Bone marrow (tissue), 2 donors: ENCODE measurements at regions not wholly inside any gene's neighbourhood (a gene's known extent, or its start where the extent isn't known, plus 50 kb on each side); places are given as distances from the start of the nearest gene placed in this dataset.
"Not testable (repeated sequence)": the region's sequence is repeated elsewhere in the genome, so short reads cannot be mapped to it uniquely, and the experiment has no call there.

Experiments used
- DNase-seq, 2 donors: peaks; one replicate each; lab custom pipeline; 2025; lab: John Stamatoyannopoulos, UW

DNA sequence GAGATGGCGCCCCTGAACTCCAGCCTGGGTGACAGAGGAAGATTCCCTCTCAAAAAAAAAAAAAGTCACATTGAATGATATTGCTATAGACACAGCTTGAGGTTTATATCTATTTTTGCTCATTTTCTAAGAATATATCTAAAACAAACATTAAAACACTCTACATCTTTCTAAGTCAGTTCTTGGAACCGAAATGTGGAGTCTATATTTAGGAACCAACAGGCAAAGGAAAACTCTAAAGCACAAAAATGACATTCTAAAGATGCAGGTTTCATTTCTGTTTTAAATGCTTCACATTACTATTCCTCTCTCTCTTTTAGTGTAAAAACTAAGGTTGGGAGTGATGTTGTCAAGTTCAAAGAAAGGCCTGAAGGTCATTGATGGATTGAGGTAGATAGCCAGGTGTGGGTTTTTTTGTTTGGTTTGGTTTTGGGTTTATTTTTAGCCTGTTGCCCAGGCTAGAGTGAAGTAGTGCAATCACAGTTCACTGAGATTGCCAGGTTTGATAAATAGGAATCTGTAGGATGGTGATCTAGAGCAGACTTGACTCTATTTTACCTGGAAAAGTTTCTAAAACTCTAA is 194.0 kb upstream of the RBBP8 start:
- no peak for DNase-seq

DNA sequence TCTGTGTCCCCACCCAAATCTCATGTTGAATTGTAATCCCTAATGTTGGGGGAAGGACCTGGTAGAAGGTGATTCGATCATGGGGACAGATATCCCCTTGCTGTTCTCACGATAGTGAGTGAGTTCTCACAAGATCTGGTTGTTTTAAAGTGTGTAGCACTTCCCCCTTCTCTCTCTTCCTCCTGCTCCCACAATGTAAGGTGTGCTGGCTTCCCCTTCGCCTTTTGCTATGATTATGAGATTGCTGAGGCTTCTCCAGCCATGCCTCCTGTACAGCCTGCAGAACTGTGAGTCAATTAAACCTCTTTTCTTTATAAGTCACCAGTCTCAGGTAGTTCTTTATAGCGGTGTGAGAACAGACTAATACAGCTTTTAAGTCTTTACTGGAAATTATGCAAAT is 193.3 kb upstream of the RBBP8 start:
- no peak for DNase-seq

DNA sequence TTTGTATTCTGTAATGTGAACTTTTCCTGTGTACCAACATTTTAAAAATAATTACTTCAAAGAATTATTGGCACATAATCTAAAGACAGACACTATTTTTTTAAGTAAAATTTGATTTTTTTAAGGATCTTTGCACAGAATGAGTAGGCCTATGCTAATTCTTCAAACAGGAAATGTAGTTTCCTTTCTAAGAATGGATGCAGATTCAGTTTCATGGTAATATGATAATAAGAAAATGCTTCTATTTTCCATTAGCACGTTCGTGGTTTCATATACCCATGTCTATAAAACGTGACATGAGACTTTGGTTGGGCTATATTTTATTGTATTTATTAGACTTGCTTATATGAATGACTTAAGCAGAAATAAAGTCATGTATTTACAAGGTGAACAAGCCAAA is 191.8 kb upstream of the RBBP8 start:
- no peak for DNase-seq

DNA sequence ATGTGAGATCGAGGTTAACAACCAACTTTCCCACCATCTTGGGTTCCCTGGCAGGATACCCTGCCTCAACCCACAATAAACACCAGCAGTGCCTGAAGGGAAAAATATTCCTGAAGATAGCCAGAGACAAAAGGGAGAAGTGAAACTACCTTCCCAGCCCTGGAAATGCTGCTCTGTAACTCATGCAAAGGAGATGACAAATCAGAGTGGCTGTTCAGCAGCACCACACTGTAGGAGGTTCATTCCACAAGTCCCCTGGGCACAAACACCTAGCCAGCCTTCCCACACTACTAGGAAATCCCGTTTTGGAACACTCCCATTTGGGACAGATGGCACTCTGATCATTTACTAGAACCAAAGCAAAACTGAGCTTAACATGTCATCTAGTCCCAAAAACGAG is 190.7 kb upstream of the RBBP8 start:
- DNase-seq, result no peak

DNA sequence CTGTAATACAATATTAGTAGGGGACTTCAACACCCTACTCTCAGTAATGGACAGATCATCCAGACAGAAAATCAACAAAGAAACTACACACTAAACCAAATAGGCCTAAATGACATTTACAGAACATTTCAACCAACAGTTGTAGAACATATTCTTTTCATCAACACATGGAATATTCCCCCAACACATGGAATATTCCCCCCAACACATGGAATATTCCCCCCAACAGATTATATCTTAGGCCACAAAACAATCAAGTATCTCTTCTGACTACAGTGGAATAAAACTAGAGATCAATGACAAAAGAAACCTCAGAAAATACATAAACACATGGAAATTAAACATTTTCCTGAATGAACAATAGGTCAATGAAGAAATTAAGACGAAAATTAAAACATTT is 187.2 kb upstream of the RBBP8 start:
- no peak for DNase-seq

DNA sequence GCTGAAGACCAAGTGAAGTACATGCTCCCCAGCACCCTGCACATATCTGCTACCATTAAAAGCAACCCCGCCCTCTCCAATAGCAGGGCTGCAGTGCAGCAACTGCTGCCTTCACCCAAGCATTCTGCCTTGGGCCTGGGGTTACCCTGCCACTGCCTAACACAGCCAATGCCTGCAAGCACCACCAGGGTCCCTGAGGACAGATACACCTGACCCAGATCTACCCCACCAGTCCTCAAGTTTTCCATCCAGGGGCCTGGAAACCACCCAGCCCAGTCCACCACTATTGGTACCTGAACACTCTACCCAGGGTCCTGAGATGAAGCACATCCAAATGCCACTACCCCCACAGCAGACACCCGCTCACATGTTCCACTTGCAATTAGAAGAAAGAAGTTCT is 181.1 kb upstream of the RBBP8 start:
- DNase-seq, result no peak

DNA sequence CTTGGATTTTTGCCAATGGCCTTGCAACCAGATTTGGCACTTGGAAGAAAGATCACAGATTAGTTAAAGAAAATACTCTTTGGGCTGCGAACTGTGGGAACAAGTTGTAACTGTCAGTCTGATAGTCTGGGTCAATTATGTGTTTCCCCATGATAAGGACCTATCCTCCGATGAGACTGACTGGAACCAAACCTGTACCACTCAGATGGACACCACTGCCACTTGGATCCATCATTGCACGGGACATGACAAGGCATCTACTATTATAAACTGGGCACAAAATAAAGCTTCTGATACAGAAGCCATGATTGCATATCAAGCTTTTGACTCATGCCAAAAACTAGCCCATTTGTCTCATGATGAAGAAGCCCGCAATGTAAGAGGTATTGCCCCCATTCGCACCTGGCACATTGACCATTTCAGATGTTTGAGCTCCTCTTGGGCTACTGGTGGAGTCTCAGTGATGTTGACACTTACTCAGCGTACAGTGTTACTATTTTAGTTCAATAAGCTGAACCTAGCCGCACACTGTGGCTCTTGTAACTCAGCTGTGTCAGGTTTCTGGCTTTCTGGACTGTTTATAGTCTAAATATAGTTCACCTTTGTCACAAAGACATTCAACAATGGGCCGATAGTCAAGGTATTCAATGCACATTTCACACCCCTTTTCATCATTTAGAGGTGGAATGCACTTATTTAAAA is 179.8 kb upstream of the RBBP8 start:
- DNase-seq, result no peak

DNA sequence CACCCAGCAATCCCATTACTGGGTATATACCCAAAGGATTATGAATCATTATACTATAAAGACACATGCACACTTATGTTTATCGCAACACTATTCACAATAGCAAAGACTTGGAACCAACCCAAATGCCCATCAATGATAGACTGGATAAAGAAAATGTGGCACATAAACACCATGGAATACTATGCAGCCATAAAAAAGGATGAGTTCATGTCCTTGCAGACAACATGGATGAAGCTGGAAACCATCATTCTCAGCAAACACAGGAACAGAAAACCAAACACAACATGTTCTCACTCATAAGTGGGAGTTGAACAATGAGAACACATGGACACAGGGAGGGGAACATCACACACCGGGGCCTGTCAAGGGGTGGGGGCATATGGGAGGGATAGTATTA is 169.1 kb upstream of the RBBP8 start:
- not testable (repeated sequence) for DNase-seq

DNA sequence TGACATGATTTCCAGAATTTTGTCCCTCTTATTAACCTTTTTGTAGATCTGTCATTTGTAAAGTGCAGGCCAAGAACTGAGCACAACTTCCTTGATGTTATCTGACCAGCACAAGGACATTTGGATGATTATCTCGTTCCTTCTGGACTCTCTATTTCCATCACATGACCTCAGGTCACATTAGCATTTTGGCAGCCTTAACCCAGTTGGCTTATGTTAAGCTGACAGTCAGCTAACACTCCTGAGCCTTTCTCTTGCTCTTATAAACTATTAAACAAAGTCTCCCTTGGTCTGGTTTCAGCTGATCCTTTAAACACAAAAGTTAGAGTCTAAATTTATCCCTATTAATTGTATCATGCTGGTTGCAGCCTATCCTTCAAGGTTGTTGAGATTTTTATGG is 167.2 kb upstream of the RBBP8 start:
- DNase-seq, result no peak

DNA sequence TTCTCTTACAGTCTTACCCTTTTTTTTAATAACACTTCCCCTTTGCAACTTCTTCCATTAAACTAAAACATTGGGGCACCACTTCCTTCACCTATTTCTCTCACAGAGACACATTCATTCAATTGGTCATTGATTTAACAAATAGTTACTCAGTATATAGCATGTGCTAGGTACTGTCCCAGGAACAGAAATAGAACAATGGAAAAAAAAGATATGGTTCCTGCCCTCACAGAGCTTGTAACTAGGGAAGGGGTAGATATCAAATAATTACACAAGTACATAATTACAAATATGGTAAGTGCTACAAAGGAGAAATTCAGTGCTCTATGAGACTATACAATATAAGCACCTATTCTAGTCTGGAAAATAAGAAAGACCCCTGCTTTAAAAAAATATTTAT is 165.5 kb upstream of the RBBP8 start:
- DNase-seq, result no peak

DNA sequence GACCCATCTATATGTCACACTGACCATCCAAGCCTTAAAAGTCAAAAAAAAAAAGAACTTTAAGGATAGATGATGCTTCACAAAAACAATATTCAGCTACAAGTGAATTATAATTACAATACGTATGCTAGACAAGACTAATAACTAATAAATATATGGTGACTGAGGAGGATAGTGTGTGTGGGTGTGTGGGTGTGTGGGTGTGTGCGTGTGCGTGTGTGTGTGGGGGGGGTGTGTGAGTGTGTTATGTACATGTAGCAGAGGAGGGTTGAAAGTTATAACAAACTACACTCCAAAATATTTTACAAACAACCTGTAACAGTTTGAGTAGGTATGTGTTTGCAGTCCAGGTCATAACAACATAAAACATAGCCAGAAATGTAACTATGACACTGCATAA is 159.2 kb upstream of the RBBP8 start:
- no peak for DNase-seq

DNA sequence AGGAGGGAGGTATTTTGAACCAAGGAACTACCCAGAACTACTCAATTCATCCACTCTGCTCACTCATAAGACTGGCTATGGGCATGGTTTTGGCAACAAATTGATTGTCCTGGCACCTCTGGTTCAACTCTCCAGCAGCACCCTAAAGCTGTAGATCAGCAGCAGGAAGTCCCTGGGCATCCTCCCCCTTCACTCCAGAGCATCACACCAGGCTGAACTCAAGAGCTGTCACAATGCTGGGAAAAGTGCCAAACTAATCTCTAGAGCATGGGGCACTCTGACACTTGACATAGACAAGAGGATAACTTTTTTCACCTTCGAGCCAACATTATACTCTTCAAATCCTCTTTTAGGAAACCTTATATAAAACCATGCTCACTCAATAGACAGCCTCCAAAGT is 154.1 kb upstream of the RBBP8 start:
- DNase-seq, result peak in 1 of 2 donors; percentile 20

DNA sequence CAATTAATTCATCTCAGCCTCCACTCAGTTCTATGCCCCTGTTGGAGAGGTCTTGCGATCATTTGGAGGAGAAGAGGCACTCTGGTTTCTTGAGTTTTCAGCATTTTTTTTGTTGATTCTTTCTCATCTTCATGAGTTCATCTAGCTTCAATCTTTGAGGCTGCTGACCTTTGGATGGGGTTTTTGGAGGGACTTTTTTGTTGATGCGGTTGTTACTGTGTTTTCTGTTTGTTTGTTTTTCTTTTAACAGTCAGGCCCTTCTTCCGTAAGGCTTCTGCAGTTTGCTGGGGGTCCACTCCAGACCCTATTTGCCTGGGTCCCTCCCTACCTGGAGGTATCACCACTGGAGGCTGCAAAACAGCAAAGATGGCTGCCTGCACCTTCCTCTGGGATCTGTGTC is 149.9 kb upstream of the RBBP8 start:
- no peak for DNase-seq

DNA sequence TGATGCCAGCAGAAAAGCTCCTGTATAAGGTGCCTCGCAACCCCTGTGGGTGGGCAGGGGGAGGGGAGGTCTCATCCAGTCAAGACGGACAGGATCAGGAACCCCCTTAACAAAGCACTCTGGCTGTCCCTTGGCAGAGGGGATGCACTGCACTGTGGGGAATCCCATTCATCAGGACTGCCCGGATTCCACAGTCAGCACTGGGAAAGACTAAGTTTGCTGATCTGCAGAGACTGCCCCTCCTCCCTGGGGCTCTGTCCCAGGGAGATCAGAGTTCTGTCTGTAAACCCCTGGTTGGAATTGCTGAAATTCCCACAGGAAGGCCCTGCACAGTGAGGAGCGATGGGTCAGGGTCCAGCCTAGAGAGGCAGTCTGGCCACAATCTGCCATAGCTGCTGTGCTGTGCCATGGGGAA is 149.5 kb upstream of the RBBP8 start:
- DNase-seq, result no peak

DNA sequence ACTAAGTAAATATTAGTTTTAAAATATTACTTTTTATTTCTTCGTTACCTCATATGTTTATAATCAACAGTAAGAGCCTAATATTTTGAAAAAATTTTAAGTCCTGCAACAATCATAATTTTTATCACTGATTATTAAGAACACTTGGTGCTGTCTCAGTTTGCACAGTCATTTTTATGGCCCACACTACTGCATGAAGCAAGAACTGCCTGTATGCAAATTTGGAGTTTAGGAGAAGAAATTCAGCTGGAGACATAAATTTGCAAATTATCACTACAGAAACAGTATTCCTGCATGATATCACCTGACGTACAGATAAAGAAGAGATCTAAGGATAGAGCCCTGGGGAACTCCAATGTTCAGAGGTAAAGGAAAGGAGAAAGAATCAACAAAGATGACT is 144.1 kb upstream of the RBBP8 start:
- DNase-seq, result no peak

DNA sequence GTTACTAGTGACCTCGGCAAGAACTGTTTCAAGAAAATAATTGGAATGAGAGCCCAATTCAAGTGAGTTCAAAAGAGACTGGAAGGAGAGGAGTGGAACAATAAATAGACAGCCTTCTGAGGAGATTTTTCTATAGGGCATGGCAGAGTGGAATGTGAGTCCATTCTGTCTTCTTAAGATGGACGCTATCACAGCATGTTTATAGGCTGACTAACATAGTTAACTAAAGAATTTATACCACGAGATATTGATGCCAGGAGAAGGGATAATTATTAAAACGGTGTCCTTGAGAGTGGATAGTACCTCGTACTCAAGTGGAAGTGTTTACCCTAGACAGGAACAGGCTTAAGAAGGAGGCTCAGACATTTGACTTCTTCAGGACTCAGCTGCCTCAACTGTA is 143.5 kb upstream of the RBBP8 start:
- DNase-seq, result no peak

DNA sequence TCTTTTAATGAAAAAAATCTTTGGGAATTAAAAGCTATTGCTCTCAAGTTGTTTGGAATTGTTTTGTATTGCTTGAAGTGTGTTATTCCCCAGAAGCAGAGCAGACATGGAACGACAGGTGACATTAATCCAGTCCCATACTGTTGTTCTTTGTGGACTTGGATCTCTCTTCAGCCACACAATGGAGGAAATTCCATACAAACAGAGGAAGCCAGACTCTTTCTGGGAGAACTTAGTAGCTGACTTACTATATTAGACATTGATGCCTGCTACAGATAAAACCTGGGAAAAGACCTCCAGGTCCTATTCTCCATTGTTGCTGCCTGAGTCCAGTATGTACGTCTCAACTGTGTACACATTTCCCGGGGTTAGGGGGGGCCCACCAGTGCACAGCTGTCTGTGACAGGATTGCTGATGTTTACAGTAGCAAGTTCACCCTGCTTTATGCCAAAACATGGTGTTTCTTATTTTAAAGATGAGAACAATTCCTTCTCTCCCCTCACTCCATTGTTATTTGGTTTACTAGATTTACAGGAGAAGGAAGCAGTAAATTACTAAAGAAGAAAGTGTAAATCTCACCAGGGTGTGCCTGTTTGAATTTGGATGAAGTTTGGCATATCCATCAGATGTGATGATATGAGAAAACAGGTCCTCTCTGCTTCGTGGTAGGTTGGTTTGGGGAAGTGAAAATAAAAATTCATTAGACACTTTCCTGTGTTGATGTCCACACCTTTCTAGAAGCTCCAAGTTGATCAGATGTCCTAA is 142.4 kb upstream of the RBBP8 start:
- DNase-seq, result no peak

DNA sequence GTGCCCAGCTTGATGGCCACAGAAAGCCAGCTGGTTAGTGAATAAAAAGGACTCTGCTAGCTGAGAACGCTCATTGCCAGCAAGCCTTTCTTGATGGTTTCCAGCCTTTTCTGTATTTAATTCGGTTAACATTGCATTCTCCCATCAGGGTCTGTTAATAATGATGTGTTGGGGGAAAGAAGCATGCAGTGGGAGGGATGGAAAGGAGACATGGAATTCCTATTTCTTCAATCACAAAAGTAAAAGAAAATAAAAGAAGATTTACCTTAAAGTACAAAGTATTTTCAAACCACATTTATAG is 141.9 kb upstream of the RBBP8 start:
- no peak for DNase-seq

DNA sequence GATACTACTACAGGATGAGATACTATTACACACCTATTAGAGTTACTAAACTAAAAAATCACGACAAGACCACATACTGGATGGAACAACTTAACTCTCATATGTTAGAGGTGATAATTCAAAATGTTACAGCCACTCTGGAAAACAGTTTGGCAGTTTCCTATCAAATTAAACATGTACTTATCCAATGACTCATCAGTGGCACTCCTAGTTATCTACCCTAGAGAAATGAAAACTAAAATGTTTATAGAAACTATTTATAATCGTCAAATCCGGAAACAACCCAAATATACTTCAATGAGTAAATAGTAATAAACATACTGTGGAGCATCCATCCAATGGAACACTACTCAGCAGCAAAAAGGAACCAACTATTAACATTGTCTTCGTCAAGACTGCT is 137.0 kb upstream of the RBBP8 start:
- no peak for DNase-seq

DNA sequence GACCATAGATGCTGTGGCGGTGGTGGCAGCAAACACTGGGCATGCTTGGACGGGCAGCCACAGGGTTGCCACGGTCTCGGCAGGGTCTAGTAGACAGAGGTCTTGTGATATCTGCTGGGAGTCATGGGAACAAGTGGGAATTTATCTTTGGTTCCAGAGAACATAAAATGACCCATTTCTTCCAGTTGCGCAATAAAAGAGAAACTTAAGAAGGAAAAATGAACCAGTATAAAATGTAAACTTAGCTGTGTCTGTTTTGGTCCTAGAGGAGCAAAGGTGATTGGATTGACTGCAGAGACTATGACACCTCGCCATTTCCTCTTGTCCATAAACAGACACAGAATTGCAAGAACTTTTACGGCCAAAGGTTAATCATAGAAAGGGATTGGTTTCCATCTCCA is 132.6 kb upstream of the RBBP8 start:
- no peak for DNase-seq

DNA sequence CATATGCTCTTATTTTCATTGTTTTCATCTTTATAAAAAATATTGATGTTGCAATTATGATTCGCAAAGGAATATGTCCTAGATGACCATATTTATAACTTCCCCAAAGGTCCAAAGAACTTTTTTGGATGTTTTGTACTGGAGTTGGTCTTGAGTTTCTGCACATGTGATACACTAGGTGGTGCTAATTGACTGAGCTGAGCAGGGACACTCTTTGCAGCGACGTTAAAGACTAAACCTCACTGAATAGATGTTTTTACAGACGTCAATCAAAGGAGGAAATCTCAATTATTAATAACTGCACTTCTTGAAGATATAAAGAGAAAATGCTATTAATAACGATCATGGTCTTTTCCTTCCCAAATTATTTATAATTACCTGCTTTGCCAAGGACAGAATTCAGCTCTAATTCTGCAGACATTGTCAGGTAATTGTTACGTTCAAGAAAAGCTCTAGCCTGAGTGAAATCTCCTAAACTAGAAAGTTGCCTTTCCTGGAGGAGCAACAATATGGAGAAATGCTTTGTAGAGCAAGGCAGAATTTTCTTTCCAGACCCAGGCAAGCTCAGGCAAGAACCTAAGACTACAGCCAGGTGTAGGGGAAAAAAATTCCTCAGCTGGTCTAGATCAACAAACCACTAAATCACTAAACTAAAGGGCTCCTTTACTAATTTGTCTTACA is 119.3 kb upstream of the RBBP8 start:
- peak in 1 of 2 donors; percentile 5 for DNase-seq

DNA sequence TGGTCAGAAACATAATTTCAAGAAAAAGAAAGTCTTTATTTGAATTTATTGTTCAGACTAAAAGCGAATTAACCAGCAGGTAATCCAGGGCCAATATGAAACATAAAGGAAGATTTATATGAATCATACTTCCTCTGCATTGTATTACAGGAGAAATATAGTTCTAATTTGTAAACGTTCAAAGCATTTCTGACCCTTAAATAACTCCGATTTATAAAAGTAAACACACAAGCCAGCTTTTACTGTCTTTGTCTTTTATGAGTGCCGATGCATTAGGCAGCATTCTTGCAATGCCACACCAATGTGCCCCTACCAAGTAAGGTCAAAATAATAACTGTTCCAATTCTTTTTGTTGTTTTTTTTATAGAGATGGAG is 118.8 kb upstream of the RBBP8 start:
- DNase-seq, result no peak
